GM12878 (cell line): ENCODE measurements at regions not wholly inside any gene's neighbourhood (a gene's known extent, or its start where the extent isn't known, plus 50 kb on each side); places are given as distances from the start of the nearest gene placed in this dataset.
"Not testable (repeated sequence)": the region's sequence is repeated elsewhere in the genome, so short reads cannot be mapped to it uniquely, and the experiment has no call there.

Source experiments
- ATAC-seq: fragments of 200-7000 bp; cut with Tn5 transposase; 3 replicates; pipeline ENCODE4 v1.9.1; 2020; ENCODE audit warnings: mild to moderate bottlenecking, moderate library complexity
- BruUV-seq: library from RNA; stranded (reverse); fragments of 400-500 nt; replicated peaks from 2 replicates; lab custom pipeline; 2021; lab: Mats Ljungman, UMichigan
- CTCF ChIA-PET: fragments of 300-600 bp; sonication (Branson Sonifier 250); formaldehyde crosslinking; extraction: SDS; loops from one replicate; lab custom pipeline; 2021; ENCODE audit warnings: inconsistent platforms; lab: Yijun Ruan, JAX
- POLR2A ChIA-PET: fragments of 350-600 bp; formaldehyde crosslinking; extraction: SDS; loops from one replicate; lab custom pipeline; 2021; ENCODE audit warnings: inconsistent platforms; lab: Charles Lee
- RAD21 ChIA-PET: fragments of 300-600 bp; sonication (Branson Sonifier 250); formaldehyde crosslinking; loops from one replicate; lab custom pipeline; 2023; ENCODE audit warnings: antibody characterized with exemption; ENCODE audit not compliant: unreplicated experiment; lab: Charles Lee
- SMC1A ChIA-PET: fragments of 300-600 bp; sonication (Branson Sonifier 250); formaldehyde crosslinking; loops from one replicate; lab custom pipeline; 2023; ENCODE audit not compliant: unreplicated experiment, uncharacterized antibody; lab: Charles Lee
- DNase-seq: peaks from one replicate; pipeline ENCODE4 v3.0.0-alpha.2; 2011; ENCODE audit warnings: low read depth, low spot score
- FAIRE-seq: peaks from 3 replicates; lab custom pipeline; 2011; peaks lifted over from hg19 to GRCh38; lab: Jason Lieb, UNC
- H2AFZ ChIP-seq: 2 replicates; pipeline ENCODE4 v1.6.0; 2011; ENCODE audit warnings: low read depth, low read length, control low read depth; ENCODE audit not compliant: control insufficient read depth
- H3K27ac ChIP-seq: 2 replicates; pipeline ENCODE4 v1.5.1; 2011; ENCODE audit warnings: control low read depth; ENCODE audit not compliant: control insufficient read depth, insufficient read depth
- H3K27me3 ChIP-seq, 2 experiments: replicated peaks in 1 of 2; 2 replicates each; pipeline versions ENCODE4 v1.6.0 to v1.6.1; 2011; ENCODE audit warnings: low read length in 1 of 2; ENCODE audit not compliant: control insufficient read depth in 2 of 2, insufficient read depth in 2 of 2
- H3K36me3 ChIP-seq, 2 experiments: 2 replicates each; pipeline ENCODE4 v1.5.1; 2011; ENCODE audit warnings: low read length in 1 of 2; ENCODE audit not compliant: control insufficient read depth in 2 of 2, insufficient read depth in 2 of 2
- H3K4me1 ChIP-seq: 2 replicates; pipeline ENCODE4 v1.6.1; 2011; ENCODE audit warnings: mild to moderate bottlenecking, low read length, moderate library complexity, mixed read lengths; ENCODE audit not compliant: control insufficient read depth, insufficient read depth
- H3K4me2 ChIP-seq: 2 replicates; pipeline ENCODE4 v1.6.0; 2011; ENCODE audit warnings: control low read depth; ENCODE audit not compliant: control insufficient read depth, insufficient read depth
- H3K4me3 ChIP-seq: fragments of 200-600 bp; sonication (generic); 2 replicates; pipeline ENCODE4 v1.5.1; 2016
- H3K79me2 ChIP-seq: 2 replicates; pipeline ENCODE4 v1.6.0; 2011; ENCODE audit warnings: low read length; ENCODE audit not compliant: control insufficient read depth, insufficient read depth
- H3K9ac ChIP-seq: 2 replicates; pipeline ENCODE4 v1.8.0; 2011; ENCODE audit warnings: low read length, control low read depth, mixed read lengths; ENCODE audit not compliant: control insufficient read depth, insufficient read depth
- H3K9me3 ChIP-seq: replicated peaks from 3 replicates; pipeline ENCODE4 v1.5.1; 2011; ENCODE audit warnings: mild to moderate bottlenecking, low read length; ENCODE audit not compliant: control insufficient read depth, insufficient read depth
- H4K20me1 ChIP-seq: 2 replicates; pipeline ENCODE4 v1.6.0; 2011; ENCODE audit not compliant: control insufficient read depth, insufficient read depth
- POLR2AphosphoS2 ChIP-seq: IDR thresholded peaks from 2 replicates; pipeline ENCODE4 v1.6.1; 2011; ENCODE audit warnings: low read depth, mild to moderate bottlenecking, low read length, improper control_type of control experiment, moderate library complexity
- ZNF24 ChIP-seq: fragments of 450-650 bp; IDR thresholded peaks from 2 replicates; pipeline ENCODE4 v1.6.1; 2017; ENCODE audit warnings: antibody characterized with exemption, mild to moderate bottlenecking
- ZNF384 ChIP-seq: IDR thresholded peaks from 2 replicates; pipeline ENCODE4 v1.6.1; 2012; ENCODE audit warnings: low read depth, mild to moderate bottlenecking, low read length, improper control_type of control experiment, borderline replicate concordance
- WGBS: methylation state at CpG from one replicate; pipeline ENCODE4 v1.1.6; 2016; ENCODE audit warnings: low lambda C conversion rate; ENCODE audit not compliant: insufficient replicate concordance, insufficient coverage; ENCODE audit errors: missing lambda C conversion rate; 5-methylcytosine and 5-hydroxymethylcytosine counted together
- in situ Hi-C: fragments of 300-500 bp; cut with MboI; formaldehyde crosslinking; loops from 9 replicates; pipeline ENCODE4 v1.14.3; 2018; ENCODE audit warnings: mixed read lengths
- intact Hi-C: fragments of 100-400 bp; cut with micrococcal nuclease; formaldehyde crosslinking; loops from one replicate; pipeline ENCODE4 v1.14.2; 2022; ENCODE audit not compliant: unreplicated experiment

- Histone ChIP-seq H3K9ac (no peak overlapping the region), H3K4me3 (no peak overlapping the region), H3K27ac (no peak overlapping the region), H3K4me2 (no peak overlapping the region), H4K20me1 (no peaks in the 10 kb centered on the region), H3K9me3 (no peaks in the 10 kb centered on the region), H3K4me1 (no peaks in the 10 kb centered on the region), H3K27me3 (peaks cover 0 to 4% of the 10 kb centered on the region in 2 experiments; a peak in 2 of 4 replicates), H2AFZ (no peak overlapping the region), H3K79me2 (no peaks in the 10 kb centered on the region), H3K36me3 (no peaks in the 10 kb centered on the region)
- no peak for TF ChIP-seq ZNF384
- TF ChIP-seq POLR2AphosphoS2: no peak
- TF ChIP-seq ZNF24: no peak
- 10% methylated on average over 4 of the region's 4 CpGs for WGBS
- POLR2A ChIA-PET: no interaction called here
- BruUV-seq: no TSS peak
- ATAC-seq (no peak), DNase-seq (no peak), FAIRE-seq (peak; percentile 13)
- RAD21 ChIA-PET: no interaction called here
- CTCF ChIA-PET: no interaction called here
- intact Hi-C loops: no loop called here
- SMC1A ChIA-PET: no interaction called here
- in situ Hi-C loops: no loop called here
Observed at GRCh38 chr3:177705976-177706823, 508.9 kb upstream of the TBL1XR1 start.

- not testable (repeated sequence) for BruUV-seq
Observed at GRCh38 chr3:177709470-177709869, 512.2 kb upstream of the TBL1XR1 start.

More at GRCh38 chr3:177709470-177709869, 512.2 kb upstream of the TBL1XR1 start:
- in situ Hi-C loops, FAIRE-seq, H3K9me3 ChIP-seq, H3K36me3 ChIP-seq, intact Hi-C loops, H3K27ac ChIP-seq, H4K20me1 ChIP-seq, H3K79me2 ChIP-seq, H3K4me2 ChIP-seq, ATAC-seq, H3K4me1 ChIP-seq, CTCF ChIA-PET, POLR2A ChIA-PET, H3K9ac ChIP-seq, H3K4me3 ChIP-seq, H2AFZ ChIP-seq, DNase-seq, RAD21 ChIA-PET, H3K27me3 ChIP-seq: not testable (repeated sequence)
- WGBS: 62% methylated on average over 7 of the region's 7 CpGs
- SMC1A ChIA-PET: interaction anchor here (1.2 kb wide), 1 partner anchor 10 kb away, joined by 3 read pairs; no protein-coding TSS in a partner anchor
